H9 (cell line): ENCODE measurements at regions not wholly inside any gene's neighbourhood (a gene's known extent, or its start where the extent isn't known, plus 50 kb on each side); places are given as distances from the start of the nearest gene placed in this dataset.

Experiments used
- DNase-seq: peaks from one replicate; pipeline ENCODE4 v3.0.0-alpha.2; 2017
- H2AFZ ChIP-seq: one replicate; pipeline ENCODE4 v1.6.1; 2013; ENCODE audit warnings: mild to moderate bottlenecking, low read length, control low read depth, moderate library complexity
- H2AK5ac ChIP-seq: 2 replicates; pipeline ENCODE4 v1.6.1; 2013; ENCODE audit warnings: low read length, control low read depth, mixed read lengths; ENCODE audit not compliant: insufficient read length
- H2BK120ac ChIP-seq: one replicate; pipeline ENCODE4 v1.6.1; 2013; ENCODE audit warnings: low read depth, mild to moderate bottlenecking, low read length, control low read depth, inconsistent platforms; ENCODE audit not compliant: poor library complexity, severe bottlenecking
- H2BK12ac ChIP-seq: 2 replicates; pipeline ENCODE4 v1.6.1; 2013; ENCODE audit warnings: low read length, control low read depth, mixed read lengths, low read depth; ENCODE audit not compliant: insufficient read length
- H2BK15ac ChIP-seq: 2 replicates; pipeline ENCODE4 v1.6.1; 2013; ENCODE audit warnings: low read depth, low read length, control low read depth
- H2BK20ac ChIP-seq: one replicate; pipeline ENCODE4 v1.6.1; 2013; ENCODE audit warnings: low read depth, mild to moderate bottlenecking, low read length, control low read depth, inconsistent platforms; ENCODE audit not compliant: poor library complexity, severe bottlenecking
- H2BK5ac ChIP-seq: 2 replicates; pipeline ENCODE4 v1.6.1; 2013; ENCODE audit warnings: low read length, control low read depth, mixed read lengths; ENCODE audit not compliant: insufficient read length
- H3K14ac ChIP-seq: 2 replicates; pipeline ENCODE4 v1.6.1; 2013; ENCODE audit warnings: low read length, control low read depth; ENCODE audit not compliant: insufficient read depth
- H3K18ac ChIP-seq: 2 replicates; pipeline ENCODE4 v1.6.1; 2013; ENCODE audit warnings: low read depth, mild to moderate bottlenecking, mixed read lengths, low read length, control low read depth; ENCODE audit not compliant: insufficient read length
- H3K23ac ChIP-seq: 2 replicates; pipeline ENCODE4 v1.6.1; 2013; ENCODE audit warnings: low read length, control low read depth, mixed read lengths, low read depth; ENCODE audit not compliant: insufficient read length
- H3K23me2 ChIP-seq: 2 replicates; pipeline ENCODE4 v1.6.1; 2013; ENCODE audit warnings: low read depth, mild to moderate bottlenecking, mixed read lengths, low read length, control low read depth; ENCODE audit not compliant: insufficient read length, poor library complexity, severe bottlenecking
- H3K27ac ChIP-seq: 2 replicates; pipeline ENCODE4 v1.5.1; 2013; ENCODE audit warnings: low read length, control low read depth, mixed read lengths, low read depth; ENCODE audit not compliant: insufficient read length
- H3K27me3 ChIP-seq: 2 replicates; pipeline ENCODE4 v1.6.1; 2013; ENCODE audit warnings: low read length, control low read depth, inconsistent platforms; ENCODE audit not compliant: insufficient read depth
- H3K4ac ChIP-seq: 2 replicates; pipeline ENCODE4 v1.6.1; 2013; ENCODE audit warnings: low read depth, mild to moderate bottlenecking, control low read depth, inconsistent platforms, low read length, moderate library complexity
- H3K4me1 ChIP-seq: 2 replicates; pipeline ENCODE4 v1.6.1; 2013; ENCODE audit warnings: low read length, control low read depth, inconsistent platforms; ENCODE audit not compliant: insufficient read depth
- H3K4me2 ChIP-seq: 2 replicates; pipeline ENCODE4 v1.6.1; 2013; ENCODE audit warnings: low read length, control low read depth, mixed read lengths; ENCODE audit not compliant: insufficient read length, insufficient read depth
- H3K56ac ChIP-seq: 2 replicates; pipeline ENCODE4 v1.6.1; 2013; ENCODE audit warnings: low read depth, mild to moderate bottlenecking, mixed read lengths, low read length, control low read depth; ENCODE audit not compliant: insufficient read length
- H3K79me1 ChIP-seq: 2 replicates; pipeline ENCODE4 v1.6.1; 2013; ENCODE audit warnings: low read depth, mild to moderate bottlenecking, moderate library complexity, low read length, control low read depth, inconsistent platforms; ENCODE audit not compliant: insufficient read depth, poor library complexity, severe bottlenecking
- H3K79me2 ChIP-seq: 2 replicates; pipeline ENCODE4 v1.6.1; 2013; ENCODE audit warnings: low read length, control low read depth, inconsistent platforms; ENCODE audit not compliant: insufficient read depth
- H3K9ac ChIP-seq: 2 replicates; pipeline ENCODE4 v1.6.1; 2013; ENCODE audit warnings: low read length, control low read depth, mixed read lengths; ENCODE audit not compliant: insufficient read length; ENCODE audit errors: extremely low read depth
- H3K9me3 ChIP-seq: one replicate; pipeline ENCODE4 v1.6.1; 2013; ENCODE audit warnings: low read depth, low read length, inconsistent platforms; ENCODE audit not compliant: control insufficient read depth
- H3T11ph ChIP-seq: one replicate; pipeline ENCODE4 v1.6.1; 2013; ENCODE audit warnings: mild to moderate bottlenecking, low read length, control low read depth, inconsistent platforms
- H4K20me1 ChIP-seq: one replicate; pipeline ENCODE4 v1.6.1; 2013; ENCODE audit not compliant: control insufficient read depth, insufficient read length, insufficient read depth
- H4K5ac ChIP-seq: 2 replicates; pipeline ENCODE4 v1.6.1; 2013; ENCODE audit warnings: low read depth, mild to moderate bottlenecking, mixed read lengths, low read length, control low read depth; ENCODE audit not compliant: insufficient read length
- H4K8ac ChIP-seq: replicated peaks from 2 replicates; pipeline ENCODE4 v1.6.1; 2013; ENCODE audit warnings: low read length, control low read depth, mixed read lengths, low read depth; ENCODE audit not compliant: insufficient read length
- H4K91ac ChIP-seq: 2 replicates; pipeline ENCODE4 v1.6.1; 2013; ENCODE audit warnings: low read depth, mild to moderate bottlenecking, moderate library complexity, mixed read lengths, low read length, control low read depth; ENCODE audit not compliant: insufficient read length
- H3K27ac Mint-ChIP-seq, 3 experiments: 2 replicates in 2 of 3; 3 replicates in 1 of 3; pipeline ENCODE4 v1.8.0; 2020 to 2021; ENCODE audit warnings: mixed read lengths in 3 of 3, mild to moderate bottlenecking in 1 of 3, moderate library complexity in 1 of 3
- H3K27me3 Mint-ChIP-seq: 2 replicates; pipeline ENCODE4 v1.8.0; 2021; ENCODE audit warnings: low read depth, mild to moderate bottlenecking, moderate library complexity, mixed read lengths
- H3K36me3 Mint-ChIP-seq, 3 experiments: 2 replicates in 2 of 3; 3 replicates in 1 of 3; pipeline ENCODE4 v1.8.0; 2020 to 2021; ENCODE audit warnings: low read depth in 3 of 3, mixed read lengths in 3 of 3; ENCODE audit not compliant: insufficient read depth in 1 of 3
- H3K4me1 Mint-ChIP-seq, 2 experiments: 2 replicates each; pipeline ENCODE4 v1.8.0; 2020; ENCODE audit warnings: mixed read lengths in 2 of 2
- H3K4me3 Mint-ChIP-seq, 2 experiments: 2 replicates in 1 of 2; 3 replicates in 1 of 2; pipeline ENCODE4 v1.8.0; 2020 to 2021; ENCODE audit warnings: mild to moderate bottlenecking in 2 of 2, mixed read lengths in 2 of 2, moderate library complexity in 1 of 2
- H3K9me3 Mint-ChIP-seq, 2 experiments: 2 replicates in 1 of 2; 3 replicates in 1 of 2; pipeline ENCODE4 v1.8.0; 2020; ENCODE audit warnings: mild to moderate bottlenecking in 2 of 2, mixed read lengths in 2 of 2, moderate library complexity in 1 of 2
- CTCF ChIP-seq: fragments of 200-600 bp; sonication (generic); conservative IDR thresholded peaks from 3 replicates; pipeline ENCODE4 v1.8.0; 2021; ENCODE audit warnings: antibody characterized with exemption, mild to moderate bottlenecking
- WGBS: extraction: QIAGEN DNeasy Blood & Tissue Kit; methylation state at CpG from one replicate; pipeline ENCODE4 v1.1.7; 2013; ENCODE audit warnings: missing lambda C conversion rate, low lambda C conversion rate, mixed read lengths; ENCODE audit not compliant: insufficient read length; ENCODE audit errors: extremely low coverage; 5-methylcytosine and 5-hydroxymethylcytosine counted together

GRCh38 chr1:208852911-208853310, 608.7 kb upstream of the PLXNA2 start:
- Histone ChIP-seq H3K23ac (no peak overlapping the region), H3K27me3 (no peaks in the 10 kb centered on the region), H3K4me1 (no peaks in the 10 kb centered on the region), H3K79me1 (no peaks in the 10 kb centered on the region), H3K18ac (no peak overlapping the region), H3K4me2 (no peak overlapping the region), H3K9ac (no peak overlapping the region), H3K4ac (no peak overlapping the region), H2AK5ac (no peak overlapping the region), H2BK12ac (no peak overlapping the region), H3K23me2 (no peaks in the 10 kb centered on the region), H3T11ph (no peak overlapping the region), H4K91ac (no peak overlapping the region), H4K5ac (no peak overlapping the region), H3K14ac (no peak overlapping the region), H3K9me3 (no peaks in the 10 kb centered on the region), H4K8ac (no peak overlapping the region), H2BK20ac (no peak overlapping the region), H4K20me1 (no peaks in the 10 kb centered on the region), H2BK120ac (no peak overlapping the region), H3K79me2 (no peaks in the 10 kb centered on the region), H3K27ac (no peak overlapping the region), H3K56ac (no peak overlapping the region), H2AFZ (no peak overlapping the region), H2BK15ac (no peak overlapping the region), H2BK5ac (no peak overlapping the region)
- no peak overlapping the region for H3K4me3 Mint-ChIP-seq
- no peak overlapping the region for H3K27ac Mint-ChIP-seq
- no peaks in the 10 kb centered on the region for H3K4me1 Mint-ChIP-seq
- no peak for TF ChIP-seq CTCF
- DNase-seq: no peak
- H3K36me3 Mint-ChIP-seq: no peaks in the 10 kb centered on the region; a peak in 1 of 7 replicates
- no peaks in the 10 kb centered on the region; the same call in 1 of the 2 replicates for H3K27me3 Mint-ChIP-seq
- WGBS: no CpG with 5 or more reads among the region's 3 CpGs
- no peaks in the 10 kb centered on the region for H3K9me3 Mint-ChIP-seq
